NCI-H2029 treated with DMSO at 0.1 percent for 48 hours (cell line): ENCODE measurements at regions not wholly inside any gene's neighbourhood (a gene's known extent, or its start where the extent isn't known, plus 50 kb on each side); places are given as distances from the start of the nearest gene placed in this dataset.

Experiments used
- DNase-seq: peaks from one replicate; lab custom pipeline; 2025; lab: John Stamatoyannopoulos, UW

DNA sequence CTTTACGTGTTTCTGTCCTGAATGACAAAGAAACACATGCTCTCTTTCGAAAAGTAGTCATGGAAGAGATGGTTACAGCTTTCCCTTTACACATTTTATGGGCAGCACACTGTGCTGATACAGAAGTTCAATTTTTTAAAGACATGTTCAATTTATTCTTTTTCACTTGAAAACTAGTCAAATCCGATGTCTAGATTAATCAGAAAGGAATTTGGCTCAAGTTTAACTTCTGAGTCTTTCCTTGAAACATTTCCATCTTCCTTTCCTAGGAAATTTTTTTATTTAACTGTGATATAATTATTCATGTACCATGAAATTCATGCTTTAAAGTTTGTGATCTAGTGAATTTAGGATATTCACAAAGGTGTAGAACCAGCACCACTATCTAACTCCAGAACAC, 360.1 kb downstream of the TNS3 start:
- no peak for DNase-seq

DNA sequence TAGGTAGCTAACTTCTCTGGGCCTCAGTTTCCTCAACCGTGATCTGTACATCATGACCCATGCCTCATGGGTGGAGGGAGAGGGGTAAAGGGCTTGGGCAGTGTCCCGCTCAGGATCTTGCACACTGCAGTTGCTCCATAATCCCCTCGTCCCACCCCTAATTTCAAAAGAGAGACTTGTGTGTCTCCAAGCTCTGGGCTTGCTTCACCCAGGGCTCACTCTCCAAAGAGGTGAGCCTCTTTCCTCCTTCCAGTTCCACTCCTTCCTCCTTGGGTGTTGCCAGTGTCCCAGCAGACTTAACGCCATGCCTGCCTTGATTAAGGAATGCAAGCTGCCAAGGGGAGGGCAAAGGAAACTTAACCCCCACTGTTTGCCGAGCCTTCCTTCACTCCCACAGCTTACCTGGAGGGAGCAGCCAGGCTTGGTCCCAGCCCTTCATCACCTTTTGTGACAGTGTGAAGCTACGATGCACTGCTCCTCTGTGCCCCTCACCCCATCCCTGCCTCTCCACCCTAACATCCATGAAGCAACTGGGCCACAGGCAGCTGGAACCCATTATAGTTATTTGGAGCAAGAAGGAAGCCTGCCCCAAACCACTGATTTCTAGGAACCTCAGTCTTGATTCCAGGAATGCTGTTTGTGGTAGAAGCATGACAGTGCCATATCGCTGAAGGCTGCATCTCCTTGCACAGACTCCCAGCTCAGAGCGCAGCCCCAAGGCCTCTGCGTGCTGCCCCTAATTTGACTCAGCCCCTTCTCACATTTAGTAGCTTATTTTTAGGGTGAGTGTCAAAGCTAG, 363.3 kb downstream of the TNS3 start:
- no peak for DNase-seq

DNA sequence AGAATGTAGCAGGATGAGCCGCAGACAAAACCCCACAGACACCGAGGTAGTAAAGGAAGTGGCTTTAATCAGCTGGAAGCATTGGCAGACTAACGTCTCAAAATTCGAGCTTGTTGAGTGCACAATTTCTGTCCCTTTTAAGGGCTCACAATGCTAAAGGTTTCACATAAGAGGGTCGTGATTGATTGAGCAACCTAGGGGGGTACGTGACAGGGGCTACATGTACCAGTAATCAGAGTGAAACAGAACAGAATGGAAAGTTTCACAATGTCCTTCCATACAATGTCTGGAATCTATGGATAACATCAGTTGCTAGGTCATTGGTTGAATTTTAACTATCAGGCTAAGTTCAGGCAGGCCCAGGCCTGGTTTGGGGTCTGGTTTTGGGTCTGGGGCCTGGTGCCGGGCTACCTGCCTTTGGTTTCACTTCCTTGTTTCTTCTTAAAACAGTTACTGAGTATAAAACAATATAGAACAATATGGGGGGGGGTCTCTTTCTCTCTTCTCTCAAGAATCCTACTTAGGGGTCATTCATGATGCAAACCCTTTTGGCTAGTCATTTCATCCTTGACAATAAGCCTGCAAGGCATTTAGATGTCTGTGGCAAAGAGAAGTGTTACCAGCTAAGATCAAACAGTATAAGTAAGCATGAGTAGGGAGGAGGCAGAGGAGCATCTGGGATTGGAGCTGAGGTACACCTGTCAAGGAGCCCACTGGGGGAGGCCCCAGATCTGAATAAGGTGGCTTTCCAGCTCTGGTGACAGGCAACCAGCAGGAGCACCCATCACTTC, 364.1 kb downstream of the TNS3 start:
- no peak for DNase-seq

DNA sequence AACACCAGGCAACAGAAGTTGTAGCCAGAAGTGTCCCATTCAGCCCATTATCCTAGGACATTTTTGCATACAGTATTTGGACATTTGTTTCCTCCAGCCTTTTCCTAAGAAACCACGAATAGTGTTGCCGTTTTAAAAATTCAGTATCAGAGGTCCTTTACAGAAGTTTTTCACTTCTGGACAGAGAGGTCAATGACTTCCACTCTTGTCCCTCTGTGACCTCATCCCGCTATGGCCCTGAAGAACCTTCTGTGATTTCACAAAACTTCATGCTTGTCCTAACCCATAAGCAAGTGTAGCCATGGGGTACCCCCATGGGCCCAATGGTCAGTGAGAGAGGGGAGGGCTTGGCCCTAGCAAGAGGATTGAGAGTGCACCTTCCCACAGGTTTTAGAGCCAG, 364.8 kb downstream of the TNS3 start:
- DNase-seq = no peak

DNA sequence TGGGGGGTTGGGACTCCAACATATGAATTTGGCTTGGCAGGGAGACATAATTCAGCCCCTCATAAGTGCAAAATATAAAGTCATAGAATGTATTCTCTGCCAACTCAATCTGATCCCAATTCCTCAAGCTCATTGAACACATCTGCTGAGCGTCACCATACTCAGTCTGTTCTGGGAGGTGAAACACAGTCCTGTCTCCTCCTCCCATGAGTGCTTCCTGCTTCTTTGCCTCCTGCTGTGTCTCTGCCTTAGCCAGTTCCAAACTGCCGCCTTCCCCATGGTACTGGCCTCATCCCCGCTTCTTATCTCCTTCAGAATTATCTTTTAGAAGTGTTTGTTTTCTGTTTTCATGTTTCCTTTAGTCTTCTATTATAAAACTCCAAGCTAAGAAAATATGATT, 365.5 kb downstream of the TNS3 start:
- no peak for DNase-seq

DNA sequence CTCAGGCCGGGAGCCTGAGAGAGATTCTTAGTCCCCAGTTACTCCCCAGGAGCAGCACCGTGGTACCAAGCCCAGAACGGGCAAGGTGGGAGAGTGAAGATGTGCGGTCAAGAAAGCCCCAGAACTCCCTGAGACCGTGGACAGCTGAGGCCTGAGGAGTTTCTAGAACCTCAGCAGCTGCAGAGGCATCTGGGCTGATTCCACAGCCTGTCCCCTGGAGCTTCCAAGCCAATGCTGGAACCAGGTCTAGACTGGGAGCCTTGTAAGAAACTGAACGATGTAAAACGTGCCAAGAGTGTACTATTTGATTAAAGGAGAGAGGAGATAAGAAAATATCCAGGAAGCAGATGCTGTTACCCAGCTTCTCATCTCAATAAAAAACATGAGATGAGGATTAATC, 366.3 kb downstream of the TNS3 start:
- no peak for DNase-seq

DNA sequence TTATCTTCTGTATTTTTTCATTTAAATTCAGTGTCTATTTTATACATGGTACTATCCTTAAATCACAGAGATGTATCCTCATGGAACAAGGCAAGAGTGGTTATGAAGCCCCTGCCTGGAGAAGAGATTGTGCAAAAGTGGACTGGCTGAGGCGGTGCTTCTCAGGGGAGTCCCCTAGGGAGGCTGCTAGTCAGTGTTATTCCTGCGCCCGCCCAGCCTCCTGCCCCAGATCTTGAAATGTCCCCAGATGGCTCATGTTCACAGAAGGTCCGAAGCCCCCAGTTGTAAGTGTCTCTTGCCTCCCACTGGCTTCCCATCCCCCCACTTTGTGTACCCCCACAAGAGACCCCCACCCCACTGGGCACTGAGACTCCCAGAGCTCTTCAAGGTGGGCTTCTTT, 366.9 kb downstream of the TNS3 start:
- no peak for DNase-seq

DNA sequence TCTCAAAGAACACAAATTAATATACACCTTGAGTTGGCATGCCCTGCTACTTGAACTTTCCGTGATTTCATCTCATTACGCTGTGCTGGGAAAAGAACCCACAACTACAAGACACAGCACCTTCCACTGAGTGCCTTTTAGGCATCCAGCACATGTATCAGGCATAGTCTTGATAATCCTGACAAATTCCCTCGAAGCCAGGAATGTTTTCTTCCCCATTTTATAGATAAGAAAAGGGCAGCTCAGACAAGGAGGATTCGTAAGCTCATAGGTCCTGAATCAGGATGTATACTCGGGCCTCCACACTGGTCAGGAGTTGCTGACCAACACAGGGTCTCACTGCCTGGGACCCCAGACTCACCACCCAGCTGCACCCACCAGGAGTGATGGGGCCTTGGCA, 368.6 kb downstream of the TNS3 start:
- no peak for DNase-seq

DNA sequence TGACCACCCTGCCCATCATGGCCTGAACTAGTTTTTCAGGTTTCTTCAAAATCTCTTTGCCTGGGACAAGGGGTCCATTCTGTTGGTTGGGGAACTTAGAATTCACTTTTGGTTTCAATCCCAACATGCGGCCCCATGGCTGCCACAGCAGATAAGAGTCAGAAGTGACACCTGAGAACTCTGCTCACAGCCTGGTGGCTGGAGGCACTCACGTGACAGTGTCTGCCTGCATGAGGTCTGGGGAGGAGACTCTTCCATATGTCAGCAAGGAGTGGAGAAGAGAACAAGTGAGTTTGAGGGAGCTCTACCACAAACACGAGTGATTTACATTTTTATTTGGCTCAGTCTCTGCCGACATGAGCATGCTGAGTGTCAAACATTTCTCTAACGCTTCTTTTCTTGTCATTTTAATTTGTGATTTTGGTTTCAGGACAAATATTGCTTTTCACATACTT, 370.4 kb downstream of the TNS3 start:
- no peak for DNase-seq

DNA sequence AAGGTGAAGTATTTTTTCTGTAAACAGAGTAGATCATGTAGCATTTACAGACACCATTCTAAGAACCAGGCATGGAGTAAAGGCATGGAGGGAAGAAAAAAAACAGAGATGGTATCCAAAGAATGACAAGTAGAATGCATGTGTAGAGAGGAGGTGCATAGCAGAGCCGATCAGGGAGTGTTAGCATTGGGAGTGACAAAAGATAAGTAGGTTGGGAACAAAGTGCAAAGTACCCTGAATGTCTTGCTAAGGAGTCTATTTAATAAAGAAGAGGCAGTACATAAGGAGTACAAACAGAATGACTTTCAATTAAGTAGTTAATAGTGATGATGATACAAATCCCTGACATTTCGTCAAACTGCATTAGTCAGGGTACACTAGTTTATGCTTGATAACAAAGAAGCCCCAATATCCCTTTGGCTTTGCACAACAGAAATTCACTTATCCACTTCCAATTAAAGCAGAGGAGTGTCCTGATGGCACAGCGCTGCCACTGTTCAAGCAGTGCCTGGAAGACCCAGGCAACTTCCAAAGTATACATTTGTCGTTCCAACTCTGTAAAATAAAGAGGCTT, 371.5 kb downstream of the TNS3 start:
- no peak for DNase-seq

DNA sequence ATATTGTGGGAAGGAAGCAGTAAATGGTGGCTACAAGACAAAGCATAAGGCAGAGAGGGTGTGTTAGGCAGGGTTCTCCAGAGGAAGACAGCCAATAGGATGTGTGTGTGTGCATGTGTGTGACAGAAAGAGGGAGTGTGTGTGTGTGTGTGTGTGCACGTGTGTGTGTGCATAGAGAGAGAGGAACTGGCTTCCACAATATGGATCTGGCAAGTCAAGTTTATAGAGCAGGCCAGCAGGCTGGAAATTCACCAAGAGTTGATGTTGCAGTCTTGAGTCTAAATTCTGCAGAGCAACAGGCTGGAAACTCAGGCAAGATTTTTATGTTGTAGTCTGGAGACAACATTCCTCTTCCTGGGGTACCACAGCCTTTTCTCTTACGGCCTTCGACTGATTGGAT, 374.0 kb downstream of the TNS3 start:
- DNase-seq = no peak

DNA sequence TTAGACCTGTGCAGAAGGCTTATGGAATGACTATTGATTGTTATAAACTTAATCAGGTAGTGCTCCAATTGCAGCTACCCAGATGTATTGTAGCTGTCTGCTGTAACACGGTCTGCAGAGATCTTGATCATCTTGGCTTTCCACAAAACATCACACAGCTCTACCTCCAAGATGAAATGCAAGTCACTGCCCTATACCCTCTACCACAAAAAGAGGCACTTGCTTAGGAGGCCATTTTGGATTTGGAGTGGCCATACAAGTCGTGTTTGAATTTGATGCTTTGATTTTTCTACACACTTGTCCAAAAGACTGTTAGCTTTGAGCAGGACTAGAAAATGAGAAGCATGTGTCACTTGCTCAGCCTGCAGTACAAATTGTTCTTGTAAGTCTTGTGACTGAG, 377.2 kb downstream of the TNS3 start:
- no peak for DNase-seq

DNA sequence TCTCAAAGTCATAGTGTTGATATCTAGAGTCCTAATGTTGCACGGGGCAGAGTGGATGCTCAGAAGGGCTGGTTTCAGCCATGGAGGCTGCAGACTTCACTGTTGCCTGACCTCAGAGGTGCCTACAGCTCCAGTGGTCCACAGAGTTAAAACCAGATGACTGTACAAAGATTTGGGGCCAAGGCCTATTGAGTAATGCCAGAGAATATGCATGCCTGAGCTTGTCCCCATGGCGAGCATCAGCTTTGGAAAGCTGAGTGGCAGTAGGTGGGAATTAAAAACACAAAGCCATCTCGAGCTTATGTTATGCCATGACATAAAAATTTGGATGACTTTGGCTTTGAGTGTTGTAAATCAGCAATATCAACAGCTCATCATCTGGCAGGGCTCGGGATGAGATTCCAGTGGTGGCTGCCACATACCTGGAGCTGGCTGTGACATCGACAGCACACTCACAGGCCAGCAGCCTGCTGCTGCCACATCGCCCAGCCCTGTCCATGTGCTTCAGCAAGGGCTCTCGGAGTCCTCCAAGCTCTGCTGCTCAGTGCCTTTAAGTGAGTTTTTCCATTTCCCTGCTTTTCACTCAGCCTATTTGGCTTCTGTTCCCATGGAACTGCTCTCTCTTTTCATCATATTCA, 379.6 kb downstream of the TNS3 start:
- no peak for DNase-seq

DNA sequence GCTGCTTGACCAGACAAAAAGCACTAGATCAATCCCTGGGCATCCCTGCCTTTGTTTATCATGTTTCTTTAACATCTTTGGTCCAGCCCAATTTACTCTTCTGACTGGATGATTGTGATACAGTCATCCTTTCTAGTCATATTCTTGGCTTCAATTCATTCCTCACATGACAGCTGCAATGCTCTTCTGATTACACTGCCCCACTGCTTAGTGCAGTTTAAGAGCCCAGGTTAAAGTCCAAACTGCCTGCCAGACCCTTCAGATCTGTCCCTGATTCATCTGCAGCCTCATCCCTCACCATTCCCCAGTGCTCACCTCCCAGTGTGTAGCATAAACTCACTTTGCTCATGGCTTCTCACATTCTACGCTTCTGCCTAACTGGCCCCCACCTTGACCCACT, 383.8 kb downstream of the TNS3 start:
- DNase-seq = no peak

DNA sequence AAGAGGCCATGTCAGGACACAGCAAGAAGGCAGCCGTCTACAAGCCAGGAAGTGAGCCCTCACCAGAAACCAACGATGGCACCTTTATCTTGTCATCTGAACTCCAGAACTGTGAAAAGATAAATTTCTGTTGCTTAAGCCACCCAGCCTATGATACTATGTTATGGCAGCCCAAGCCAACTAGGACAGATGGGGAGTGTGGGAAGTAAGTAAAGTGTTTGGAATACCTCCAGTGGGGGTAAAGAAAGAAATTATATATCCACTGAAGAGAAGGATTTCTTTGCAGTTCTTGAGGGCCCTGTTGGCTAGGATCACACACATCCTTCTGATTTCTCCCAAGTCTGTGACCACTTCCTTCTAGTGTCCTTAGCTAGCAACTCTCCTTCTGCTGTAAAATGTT, 384.4 kb downstream of the TNS3 start:
- no peak for DNase-seq

DNA sequence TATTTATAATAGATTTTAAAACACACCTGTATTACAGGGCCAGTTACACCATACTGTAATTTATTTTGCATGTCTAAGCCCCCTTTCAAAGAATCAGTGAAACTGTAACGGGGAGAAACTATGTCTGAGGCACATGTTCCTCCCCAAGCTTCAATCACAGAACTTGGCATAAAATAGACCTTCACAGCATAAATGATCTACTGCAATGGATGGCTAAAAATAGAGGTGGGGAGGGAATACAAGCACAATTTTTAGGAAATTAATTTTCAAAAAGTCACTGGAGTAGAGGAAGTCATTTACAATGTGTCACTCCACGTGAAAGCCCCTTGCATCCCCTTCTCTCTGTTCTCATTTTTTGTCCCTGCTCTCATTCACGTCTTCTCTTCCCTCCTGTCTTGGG, 385.2 kb downstream of the TNS3 start:
- no peak for DNase-seq

DNA sequence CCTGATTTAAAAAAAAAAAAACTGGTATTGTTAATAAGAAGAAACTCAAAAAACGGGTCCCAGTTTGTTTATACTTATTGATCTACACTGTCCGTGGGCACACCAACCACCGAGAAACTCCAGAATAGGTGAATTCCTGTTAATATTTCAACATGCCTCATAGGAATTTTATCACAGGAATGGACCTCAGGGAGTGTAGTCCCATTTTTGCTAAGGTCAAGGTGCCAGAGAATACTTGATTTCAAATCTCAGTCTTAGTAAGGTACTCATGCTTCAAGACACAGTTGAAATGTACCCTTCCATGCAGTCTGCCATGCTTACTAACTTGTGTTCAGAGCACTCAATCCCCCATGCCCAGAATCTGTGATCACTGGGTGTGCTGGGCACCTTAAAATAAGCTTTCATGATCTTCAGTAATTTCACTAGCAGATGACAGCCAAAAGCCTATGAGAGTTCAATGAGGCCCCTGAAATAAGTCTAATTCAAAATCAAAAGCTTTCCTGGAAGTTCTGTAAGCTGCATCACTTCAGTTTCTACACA, 385.7 kb downstream of the TNS3 start:
- no peak for DNase-seq

DNA sequence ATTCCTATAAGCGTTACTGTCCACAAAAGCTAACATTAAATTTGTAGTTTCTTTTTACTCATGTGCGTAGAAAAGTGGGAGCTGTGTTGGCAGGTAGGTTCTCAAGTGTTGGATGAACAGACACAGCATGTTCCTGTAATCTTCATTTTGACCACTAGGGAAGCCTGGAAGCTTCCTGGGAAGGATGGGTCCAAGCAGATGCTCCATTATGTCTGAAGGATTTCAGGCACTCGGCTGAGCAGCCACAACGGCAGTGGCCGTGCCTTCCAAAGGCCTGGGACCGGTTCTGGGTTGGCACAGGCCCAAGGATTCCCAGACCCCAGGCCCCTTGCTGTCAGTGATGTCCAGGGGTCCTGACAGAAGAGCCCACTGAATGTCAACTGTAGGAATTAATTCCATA, 386.3 kb downstream of the TNS3 start:
- DNase-seq = no peak

DNA sequence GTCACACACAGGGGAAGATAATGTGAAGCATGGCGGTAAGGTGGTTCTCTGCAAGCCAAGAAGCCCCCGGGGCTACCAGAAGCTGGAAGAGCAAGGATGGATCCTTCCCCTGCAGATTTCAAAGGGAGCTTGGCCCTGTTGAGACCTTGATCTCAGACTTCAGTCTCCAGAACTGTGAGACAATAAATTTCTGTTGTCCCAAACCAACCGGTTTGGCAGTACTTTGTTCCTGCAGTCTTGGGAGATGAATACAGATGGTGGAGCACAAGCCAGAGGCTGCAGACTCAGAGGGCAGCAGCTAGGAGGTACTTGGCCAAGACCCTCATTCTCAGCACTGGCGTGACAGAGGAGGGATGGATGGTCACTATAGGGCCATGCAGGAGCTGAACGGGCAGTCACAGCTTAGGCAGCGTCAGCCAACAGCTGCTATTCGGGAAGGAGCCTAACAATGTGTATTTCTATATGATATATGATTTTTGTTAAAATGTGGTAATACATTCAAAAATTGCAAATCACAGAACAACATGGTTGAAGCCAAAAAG, 387.3 kb downstream of the TNS3 start:
- DNase-seq = no peak

DNA sequence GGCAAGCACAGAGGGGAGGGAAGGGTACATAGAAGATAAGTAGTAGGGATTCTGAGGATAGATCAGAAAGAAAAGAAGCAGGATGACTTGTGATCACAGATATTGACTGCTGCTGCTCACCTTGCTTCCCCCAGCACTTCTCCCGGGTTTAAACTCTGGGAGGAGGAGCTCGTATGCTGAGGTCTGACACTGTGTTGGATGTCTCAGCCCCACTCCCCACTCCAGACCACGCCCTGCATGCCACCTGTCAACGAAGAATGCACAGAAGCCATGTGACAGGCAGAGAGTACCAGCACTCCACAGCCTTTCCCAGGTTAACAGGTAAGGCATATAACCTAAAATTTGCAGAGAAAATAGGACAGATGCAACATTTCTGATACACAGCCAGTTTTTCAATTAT, 388.9 kb downstream of the TNS3 start:
- no peak for DNase-seq

DNA sequence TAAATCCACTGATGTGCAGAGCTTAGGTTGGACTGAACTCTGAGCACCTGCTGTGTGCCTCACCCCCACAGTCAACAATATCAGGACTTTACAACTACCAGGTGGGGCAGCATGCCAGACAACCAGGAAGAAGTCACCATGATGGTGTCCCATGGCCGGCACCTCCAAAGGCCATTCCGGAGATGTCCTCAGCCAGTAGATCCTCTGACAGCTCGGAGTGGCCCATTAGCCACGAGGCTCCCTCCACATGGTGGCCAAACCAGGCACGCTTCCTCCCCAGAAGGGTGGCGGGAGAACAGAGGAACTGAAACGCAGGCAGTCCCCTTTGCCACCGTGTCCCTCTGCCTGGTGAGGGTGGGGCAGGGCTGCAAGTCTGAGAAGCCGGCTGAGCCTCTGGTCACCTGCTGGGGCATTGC, 390.0 kb downstream of the TNS3 start:
- no peak for DNase-seq

DNA sequence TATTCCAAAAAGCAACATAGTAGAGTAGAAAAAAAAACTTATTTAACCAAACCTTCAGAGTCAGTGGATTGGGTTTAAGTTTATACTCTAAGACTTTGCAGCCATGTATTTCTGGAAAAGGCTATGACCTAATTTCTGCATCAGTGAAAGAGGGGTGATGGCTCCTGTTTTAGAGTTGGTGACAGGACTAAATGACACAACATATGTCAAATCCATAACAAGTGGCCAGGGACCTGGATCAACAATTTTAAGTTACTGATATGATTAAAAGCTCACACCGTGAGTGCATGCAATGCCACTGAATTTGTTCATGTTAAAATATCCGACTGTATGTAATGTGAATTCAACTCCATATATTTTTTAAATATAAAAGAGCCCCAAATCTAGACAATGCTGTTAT, 390.6 kb downstream of the TNS3 start:
- no peak for DNase-seq
